Adrenal gland (tissue), 9 donors: ENCODE measurements at regions not wholly inside any gene's neighbourhood (a gene's known extent, or its start where the extent isn't known, plus 50 kb on each side); places are given as distances from the start of the nearest gene placed in this dataset.

Experiments
- DNase-seq, 7 donors: peaks; one replicate each; pipeline ENCODE4 v3.0.0-alpha.2; 2019 to 2020
- H3K27ac ChIP-seq, 5 donors: fragments of 200-600 bp; sonication (generic) in 4 of 5; 1 replicate in 3 of 5; 2 replicates in 2 of 5; pipeline versions ENCODE4 v1.5.1 to v1.8.0; 2016 to 2020; ENCODE audit warnings: mild to moderate bottlenecking in 1 of 5
- H3K27me3 ChIP-seq: fragments of 200-600 bp; 2 replicates; pipeline ENCODE4 v1.8.0; 2021
- H3K36me3 ChIP-seq, 2 donors: fragments of 200-600 bp; replicated peaks in 1 of 2; 1 replicate in 1 of 2; 2 replicates in 1 of 2; pipeline versions ENCODE4 v1.5.1 to v1.8.0; 2018 to 2022
- H3K4me1 ChIP-seq, 2 donors: fragments of 200-600 bp; replicated peaks in 1 of 2; 1 replicate in 1 of 2; 2 replicates in 1 of 2; pipeline versions ENCODE4 v1.5.1 to v1.8.0; 2018 to 2021
- H3K4me3 ChIP-seq, 4 donors: fragments of 200-600 bp; sonication (generic) in 3 of 4; one replicate each; pipeline ENCODE4 v1.5.1; 2016 to 2018
- H3K9me3 ChIP-seq, 3 donors: fragments of 200-600 bp; sonication (generic) in 1 of 3; replicated peaks in 1 of 3; 1 replicate in 2 of 3; 2 replicates in 1 of 3; pipeline versions ENCODE4 v1.5.1 to v1.8.0; 2016 to 2021
- CTCF ChIP-seq, 6 experiments: fragments of 450-650 bp in 4 of 6; fragments of 200-600 bp in 2 of 6; sonication (generic) in 1 of 6; IDR thresholded peaks; 1 replicate in 5 of 6; 2 replicates in 1 of 6; pipeline versions ENCODE4 v1.5.1 to v1.8.0; 2016 to 2021; ENCODE audit warnings: antibody characterized with exemption in 6 of 6, mild to moderate bottlenecking in 2 of 6, moderate library complexity in 1 of 6
- POLR2A ChIP-seq, 2 donors: fragments of 450-650 bp; IDR thresholded peaks; one replicate each; pipeline ENCODE4 v1.6.1; 2017; ENCODE audit warnings: antibody characterized with exemption in 2 of 2, mild to moderate bottlenecking in 2 of 2, moderate library complexity in 1 of 2
- WGBS, 4 donors: extraction: QIAGEN DNeasy Blood & Tissue Kit in 2 of 4; methylation state at CpG; one replicate each; pipeline versions ENCODE4 v1.1.5 to v1.1.7; 2013 to 2017; 5-methylcytosine and 5-hydroxymethylcytosine counted together
- intact Hi-C, 2 donors: fragments of 100-400 bp; cut with DNase I; formaldehyde crosslinking; loops; one replicate each; pipeline versions ENCODE4 v1.14.1 to v1.15.0; 2022 to 2023
- donor health status: healthy with polysubstance abuse.
- donor health status: Bipolar disorder and iron deficiency.
- donor health status: DM: yes; HTN: yes; CAD: no.
- donor health status: DM: no; HTN: no; CAD: no.
- donor health status: DM: no; HTN: no; CAD: no.

GRCh38 chr13:74907788-74908187 lies 574.2 kb downstream of the TBC1D4 start:
- DNase-seq = no peak

DNA sequence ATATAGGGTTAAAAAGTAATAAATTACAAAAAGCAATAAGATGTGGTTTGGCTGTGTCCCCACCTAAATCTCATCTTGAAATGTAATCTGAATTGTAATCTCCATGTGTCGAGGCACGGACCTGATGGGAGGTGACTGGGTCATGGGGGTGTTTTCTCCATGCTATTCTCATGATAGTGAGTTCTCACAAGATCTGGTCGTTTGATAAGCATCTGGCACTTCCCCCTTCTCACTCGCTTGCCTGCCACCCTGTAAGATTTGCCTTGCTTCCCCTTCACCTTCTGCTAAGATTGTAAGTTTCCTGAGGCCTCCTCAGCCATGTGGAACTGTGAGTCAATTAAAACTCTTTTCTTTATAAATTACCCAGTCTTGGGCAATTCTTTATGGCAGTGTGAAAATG lies 577.4 kb downstream of the TBC1D4 start:
- 61 to 79% (median 69%) methylated on average over 4 of the region's 4 CpGs for WGBS, 4 donors
- intact Hi-C loops = no loop called here
- Histone ChIP-seq H3K36me3 (no peaks in the 10 kb centered on the region), H3K27me3 (no peaks in the 10 kb centered on the region), H3K27ac (no peak overlapping the region), H3K9me3 (no peaks in the 10 kb centered on the region), H3K4me3 (no peak overlapping the region), H3K4me1 (no peaks in the 10 kb centered on the region)
- TF ChIP-seq POLR2A (IDR thresholded peaks at IDR 0.05) (no peak), CTCF (IDR thresholded peaks at IDR 0.05) (no peak)
- DNase-seq = no peak

More at GRCh38 chr13:74907788-74908187, 574.2 kb downstream of the TBC1D4 start:
- Histone ChIP-seq H3K27ac (no peak overlapping the region), H3K36me3 (no peaks in the 10 kb centered on the region), H3K9me3 (no peaks in the 10 kb centered on the region), H3K27me3 (no peaks in the 10 kb centered on the region), H3K4me3 (no peak overlapping the region), H3K4me1 (no peaks in the 10 kb centered on the region)
- TF ChIP-seq POLR2A (IDR thresholded peaks at IDR 0.05) (no peak), CTCF (IDR thresholded peaks at IDR 0.05) (no peak)
- WGBS, 4 donors = 55 to 64% (median 60%) methylated on average over 5 of the region's 5 CpGs
- intact Hi-C loops = no loop called here

DNA sequence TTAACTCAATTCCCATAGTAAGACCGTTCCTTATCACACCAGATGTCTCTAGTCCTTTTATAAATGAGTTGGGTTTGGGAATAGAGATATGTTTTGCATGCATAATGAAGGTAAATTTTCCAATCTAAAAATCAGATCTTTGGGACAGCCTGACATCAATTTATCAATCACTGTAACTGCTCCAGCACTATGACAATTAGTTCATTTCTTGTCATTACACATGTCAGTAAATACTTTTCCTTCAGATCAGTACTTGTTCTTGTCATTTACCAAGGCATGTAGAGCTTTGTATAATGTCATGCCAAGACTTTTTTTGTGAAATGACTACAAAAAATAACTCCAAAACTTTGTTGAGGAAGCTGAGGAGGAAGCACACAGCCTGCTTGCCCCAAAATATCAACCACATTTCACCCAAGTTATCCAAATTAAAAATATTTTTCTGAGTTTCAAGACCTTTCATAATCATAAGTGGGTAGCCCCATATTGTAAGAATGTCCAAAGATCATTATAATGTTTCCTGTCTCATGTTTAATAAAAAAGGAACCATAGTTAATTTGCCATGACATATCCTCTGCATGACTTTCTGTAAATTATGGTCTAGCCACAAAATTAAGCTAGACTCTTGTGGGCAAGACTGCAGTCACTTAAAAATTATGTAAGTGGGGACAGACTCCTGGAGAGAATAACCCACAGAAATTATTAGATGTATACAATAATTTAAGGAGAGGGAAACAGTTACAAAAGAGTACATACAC lies 586.8 kb downstream of the TBC1D4 start:
- H3K4me3 ChIP-seq = no peak overlapping the region
- H3K27me3 ChIP-seq = no peaks in the 10 kb centered on the region
- no peaks in the 10 kb centered on the region for H3K4me1 ChIP-seq
- intact Hi-C loops = no loop called here
- no peak overlapping the region for H3K27ac ChIP-seq
- H3K9me3 ChIP-seq = no peaks in the 10 kb centered on the region
- no peaks in the 10 kb centered on the region for H3K36me3 ChIP-seq
- WGBS, 4 donors = 30 to 55% (median 44%) methylated on average over 1 of the region's 1 CpG
- DNase-seq = no peak
- TF ChIP-seq POLR2A (IDR thresholded peaks at IDR 0.05) (no peak), CTCF (IDR thresholded peaks at IDR 0.05) (no peak)

- Histone ChIP-seq H3K36me3 (no peaks in the 10 kb centered on the region), H3K27ac (no peak overlapping the region), H3K27me3 (no peaks in the 10 kb centered on the region), H3K4me3 (no peak overlapping the region), H3K4me1 (no peaks in the 10 kb centered on the region), H3K9me3 (no peaks in the 10 kb centered on the region)
- WGBS, 4 donors = 61 to 75% (median 66%) methylated on average over 3 of the region's 3 CpGs
- intact Hi-C loops = no loop called here
- TF ChIP-seq CTCF (IDR thresholded peaks at IDR 0.05) (no peak), POLR2A (IDR thresholded peaks at IDR 0.05) (no peak)
- DNase-seq = no peak
Observed at GRCh38 chr13:74892096-74892495, 589.9 kb downstream of the TBC1D4 start.
